T follicular helper cell (primary cell): ENCODE measurements at regions not wholly inside any gene's neighbourhood (a gene's known extent, or its start where the extent isn't known, plus 50 kb on each side); places are given as distances from the start of the nearest gene placed in this dataset.

Source experiments
- DNase-seq: peaks from one replicate; pipeline ENCODE4 v3.0.0-alpha.2; 2020; ENCODE audit warnings: low read depth

DNA sequence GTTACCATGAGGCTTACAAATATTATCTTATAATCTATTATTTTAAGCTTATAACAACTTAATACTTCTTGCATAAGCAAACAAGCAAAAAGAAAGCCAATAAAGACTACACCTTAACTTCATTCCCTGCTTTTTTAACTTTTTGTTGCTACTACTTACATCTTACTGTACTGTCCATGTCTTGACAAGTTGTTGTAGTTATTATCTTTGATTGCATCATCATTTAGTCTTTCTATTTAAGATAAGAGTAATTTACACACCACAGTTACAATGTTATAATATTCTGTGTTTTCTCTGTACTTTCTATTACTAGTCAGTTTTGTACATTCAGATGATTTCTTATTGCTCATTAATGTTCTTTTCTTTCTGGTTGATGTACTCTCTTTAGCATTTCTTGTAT is 346.6 kb downstream of the SMARCA1 start:
- no peak for DNase-seq

DNA sequence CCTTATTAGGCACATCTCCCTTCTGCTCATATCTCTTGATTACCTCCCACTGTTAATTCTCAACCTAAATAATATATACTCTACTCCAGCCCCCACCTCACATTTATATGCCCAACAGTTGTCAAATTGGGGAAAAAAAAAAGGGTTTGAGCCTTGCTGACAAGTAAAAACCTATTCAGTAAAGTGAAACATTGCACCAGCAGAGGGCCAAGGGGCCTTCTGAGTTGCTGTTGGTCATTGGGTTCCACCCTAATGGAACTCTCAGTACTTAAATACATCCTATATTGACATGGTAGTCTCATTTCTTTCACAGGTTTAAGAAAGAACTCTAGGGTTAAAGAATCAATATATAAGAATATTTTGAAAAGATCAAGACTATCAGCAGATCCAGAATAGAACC is 362.2 kb downstream of the SMARCA1 start:
- DNase-seq: no peak

DNA sequence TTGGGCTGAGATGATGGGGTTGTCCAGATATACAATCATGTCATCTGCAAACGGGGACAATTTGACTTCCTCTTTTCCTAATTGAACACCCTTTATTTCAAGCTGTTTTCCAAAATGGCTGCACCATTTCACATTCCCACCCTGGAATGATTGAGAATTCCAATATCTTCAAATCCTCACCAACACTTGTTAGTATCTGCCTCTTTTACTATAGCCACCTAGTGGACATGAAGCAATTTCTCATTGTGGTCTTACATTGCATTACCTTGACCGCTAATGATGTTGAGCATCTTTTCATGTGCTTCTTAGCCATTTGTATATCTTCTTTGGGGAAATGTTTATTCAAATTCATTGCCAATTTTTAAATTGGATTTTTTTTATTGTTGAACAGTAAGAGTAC is 364.8 kb downstream of the SMARCA1 start:
- no peak for DNase-seq

DNA sequence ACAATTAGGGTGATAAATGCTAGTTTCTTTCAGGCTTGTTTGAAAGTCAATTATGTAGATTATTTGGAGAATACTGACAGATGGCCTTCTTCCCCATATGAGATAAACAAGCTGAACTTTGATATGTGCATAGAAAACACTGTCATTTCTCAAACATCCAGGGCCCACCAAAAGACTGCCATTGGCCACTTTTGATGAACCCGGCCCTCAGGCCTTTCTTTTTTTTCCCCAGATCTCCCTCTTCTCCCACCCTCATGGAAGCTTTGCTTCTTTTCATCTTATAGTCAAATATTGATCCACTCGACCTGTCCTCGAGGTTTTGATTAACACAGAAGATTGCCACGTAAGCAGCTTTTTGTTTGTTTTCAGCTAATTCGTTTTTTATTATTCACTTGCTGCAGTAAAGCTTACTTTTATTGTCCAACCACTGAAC is 377.4 kb downstream of the SMARCA1 start:
- DNase-seq: no peak

DNA sequence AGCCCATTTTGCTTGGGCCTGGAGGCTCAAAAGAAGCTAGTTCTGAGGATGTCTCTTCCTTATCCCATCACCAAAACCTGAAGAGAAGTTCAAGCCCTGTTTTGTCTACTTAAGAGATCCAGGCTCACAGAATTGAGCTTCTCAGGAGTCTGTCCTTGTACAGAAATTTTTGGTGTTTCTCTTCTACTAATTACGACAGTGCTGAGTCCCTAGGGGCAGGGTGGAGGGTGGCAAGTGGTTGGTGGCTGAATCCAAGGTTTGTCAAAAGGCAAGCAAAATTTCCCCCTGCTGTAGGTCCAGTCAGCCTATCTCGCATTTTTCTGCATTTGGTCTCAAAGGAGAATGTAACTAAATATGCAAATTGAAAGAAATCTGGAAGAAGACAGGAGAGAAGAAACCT is 377.9 kb downstream of the SMARCA1 start:
- DNase-seq: no peak

DNA sequence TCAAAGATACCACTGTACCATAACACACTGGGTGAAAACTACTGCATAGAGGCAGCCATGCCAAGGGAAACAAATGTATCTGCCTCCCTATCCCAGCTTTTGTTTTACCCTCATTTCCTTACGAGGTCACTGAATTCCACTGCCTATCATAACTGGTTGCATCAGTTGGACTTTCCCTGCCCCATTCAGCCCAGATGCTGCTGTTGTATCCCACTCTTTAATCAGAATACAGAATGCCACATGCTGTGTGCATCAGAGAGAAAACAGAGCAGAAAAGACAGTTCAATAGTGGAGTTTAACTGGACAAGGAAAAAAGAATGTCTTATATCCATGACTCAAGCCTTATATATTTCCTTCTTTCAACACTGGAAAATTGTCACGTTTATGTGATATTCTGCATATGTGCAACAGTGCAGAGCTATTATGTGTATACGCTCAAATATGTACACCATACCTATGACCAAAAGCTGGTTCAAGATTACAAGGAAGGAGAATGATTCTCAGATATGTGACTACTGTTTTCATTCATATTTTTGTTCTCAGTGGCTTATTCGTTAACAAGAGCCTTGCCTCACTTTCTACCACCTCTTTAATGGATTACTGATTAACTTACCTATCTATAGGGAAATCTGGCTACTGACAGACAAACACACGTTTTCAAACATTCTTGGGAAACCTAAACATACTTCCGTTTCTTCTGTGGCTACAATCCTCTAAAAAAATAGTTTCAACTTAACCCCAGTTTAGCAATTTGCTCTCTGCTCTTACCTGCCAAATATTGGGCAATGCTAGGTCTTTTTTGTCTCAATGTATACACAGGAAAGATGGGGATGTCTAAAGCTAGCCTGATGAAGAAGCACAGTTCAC is 378.9 kb downstream of the SMARCA1 start:
- DNase-seq: no peak

DNA sequence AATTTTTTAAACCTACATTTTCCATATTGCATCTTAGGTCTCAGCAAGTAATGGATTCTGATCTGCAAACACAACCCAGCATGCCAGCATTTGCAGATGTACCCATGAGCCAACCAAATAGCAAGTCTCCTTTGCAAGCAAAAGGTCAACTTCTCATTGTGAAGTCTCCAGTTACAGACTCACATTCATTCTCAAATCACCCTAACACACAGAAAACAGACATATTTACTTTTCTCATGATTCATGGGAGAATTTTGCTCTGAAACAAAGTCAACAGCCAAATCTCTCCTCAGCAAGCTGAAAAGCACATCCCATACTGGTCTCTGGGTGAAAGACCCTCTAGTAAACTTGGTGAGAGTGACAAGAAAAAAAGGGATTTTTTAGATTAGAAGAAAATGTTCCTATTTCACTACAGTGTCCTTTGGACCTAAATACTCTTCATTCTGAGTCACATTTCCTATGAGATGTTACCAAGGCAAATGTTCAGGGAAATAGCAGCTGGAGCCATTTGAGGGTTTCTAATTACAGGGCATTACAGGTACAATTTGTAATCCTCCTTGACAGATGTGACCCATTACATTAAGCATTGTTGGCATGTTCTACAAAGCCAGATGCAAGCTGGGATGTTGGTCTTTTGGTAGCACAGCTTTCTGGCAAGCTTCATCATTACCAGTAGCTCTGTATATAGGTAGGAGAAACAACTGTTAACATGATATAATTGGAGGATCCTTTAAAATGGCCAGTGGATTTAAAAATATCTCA is 383.3 kb downstream of the SMARCA1 start:
- DNase-seq: no peak

DNA sequence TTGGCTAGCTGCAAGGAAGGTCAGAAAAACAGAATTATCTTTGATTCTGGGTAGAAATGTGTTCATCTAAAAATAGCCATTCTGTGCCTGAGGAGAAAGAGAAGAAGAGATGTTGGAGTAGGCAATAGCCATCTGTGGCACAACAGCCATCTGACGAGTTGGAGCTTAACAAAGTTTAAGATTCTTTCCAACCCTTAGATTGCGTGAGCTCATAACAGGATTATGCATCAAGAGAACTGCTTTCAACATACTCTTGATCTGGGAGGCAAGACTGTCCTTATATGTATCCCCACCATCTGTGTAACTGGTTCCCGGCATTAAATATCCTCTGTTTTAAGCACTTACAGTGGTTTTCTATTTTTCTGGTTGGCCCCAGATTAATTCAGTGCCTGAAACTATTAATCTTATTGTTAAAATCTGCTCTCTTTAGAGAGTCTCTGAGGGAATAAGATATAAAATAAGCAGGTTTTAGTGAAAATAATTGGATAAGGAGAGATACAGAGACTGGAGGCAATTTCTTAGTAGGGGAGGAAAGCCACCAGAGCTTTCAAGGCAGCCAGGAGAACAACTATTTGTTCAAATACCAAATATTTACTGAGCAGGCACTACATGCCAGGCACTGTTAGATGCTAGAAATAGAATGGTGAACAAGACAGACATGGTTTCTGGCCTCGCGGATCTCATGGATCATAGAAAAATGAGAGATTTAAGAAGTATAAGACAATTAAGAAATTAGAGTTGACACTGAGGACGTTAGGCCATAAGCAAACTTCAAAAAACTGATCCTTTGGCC is 398.0 kb downstream of the SMARCA1 start:
- no peak for DNase-seq

DNA sequence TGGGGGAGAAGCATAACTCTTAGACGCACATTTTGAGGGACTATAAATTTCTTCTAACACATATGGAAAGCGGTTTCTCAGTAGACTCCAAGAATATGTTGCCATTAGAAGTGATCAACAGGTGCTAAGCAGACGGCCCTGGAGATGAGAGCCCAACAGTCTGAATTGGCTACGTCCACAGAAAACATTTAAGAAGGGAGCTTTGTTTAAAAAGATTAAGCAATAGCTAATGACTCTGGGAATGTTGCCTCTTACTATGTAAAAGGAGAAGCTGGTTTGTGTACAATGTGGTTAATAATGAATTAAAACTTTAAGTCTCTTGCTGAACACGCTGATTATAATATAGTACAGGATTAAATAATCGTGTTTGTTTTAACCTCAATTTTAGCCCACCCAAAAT is 399.5 kb downstream of the SMARCA1 start:
- no peak for DNase-seq

DNA sequence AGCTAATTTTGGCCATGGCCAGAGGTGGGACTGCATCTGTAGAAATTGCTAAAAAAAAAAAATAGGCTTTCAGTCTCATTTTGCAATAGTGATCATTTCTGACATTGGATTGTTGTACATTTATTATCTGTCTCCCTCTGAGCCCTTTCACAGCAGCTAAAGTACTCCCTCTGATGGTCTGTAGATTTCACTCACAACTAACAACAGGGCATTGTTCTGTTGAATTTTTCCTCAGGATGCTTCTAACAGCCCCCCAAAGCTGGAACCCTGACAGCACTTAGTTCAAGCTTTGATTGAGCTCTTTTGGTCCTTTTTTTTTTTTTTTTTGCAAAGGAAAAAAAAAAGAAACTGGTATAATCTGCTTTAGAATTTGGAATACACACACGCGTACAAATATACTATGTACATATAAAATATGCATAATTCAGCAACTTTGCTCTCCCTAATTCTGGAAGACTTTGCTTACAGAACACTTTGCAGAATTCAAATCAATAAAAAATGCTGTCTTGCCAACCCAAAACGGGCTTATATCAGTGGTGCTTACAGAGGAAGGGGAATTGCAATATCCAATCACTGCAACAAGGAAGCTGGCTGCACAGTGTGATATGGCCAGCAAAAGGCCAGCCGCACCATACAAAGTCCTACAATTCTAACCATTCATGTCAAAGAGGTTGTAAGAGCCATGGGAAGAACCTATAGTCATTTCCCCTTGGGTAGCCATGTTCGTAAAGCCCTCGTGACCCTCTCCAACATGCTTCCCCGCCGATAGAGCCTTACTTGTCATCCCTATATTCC is 406.4 kb downstream of the SMARCA1 start:
- DNase-seq: no peak

DNA sequence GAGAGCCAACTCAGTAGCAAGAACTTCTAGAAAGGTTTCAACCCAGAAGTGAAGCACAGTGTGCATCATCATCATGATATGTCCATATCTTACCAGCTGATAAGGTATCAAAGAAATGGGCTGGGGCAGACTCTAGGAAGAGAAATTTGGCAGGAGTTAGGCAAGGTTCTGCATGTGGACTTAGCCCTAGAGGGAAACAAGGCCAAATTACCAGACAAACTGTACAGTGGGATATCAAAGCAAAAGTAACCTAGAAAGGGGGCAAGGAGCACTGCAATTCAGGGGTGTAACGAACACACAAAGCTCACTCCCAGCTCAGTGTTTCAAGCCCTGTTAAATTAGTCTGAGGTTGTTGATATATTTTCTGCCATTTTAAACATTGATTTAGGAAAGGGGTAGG is 407.4 kb downstream of the SMARCA1 start:
- no peak for DNase-seq

DNA sequence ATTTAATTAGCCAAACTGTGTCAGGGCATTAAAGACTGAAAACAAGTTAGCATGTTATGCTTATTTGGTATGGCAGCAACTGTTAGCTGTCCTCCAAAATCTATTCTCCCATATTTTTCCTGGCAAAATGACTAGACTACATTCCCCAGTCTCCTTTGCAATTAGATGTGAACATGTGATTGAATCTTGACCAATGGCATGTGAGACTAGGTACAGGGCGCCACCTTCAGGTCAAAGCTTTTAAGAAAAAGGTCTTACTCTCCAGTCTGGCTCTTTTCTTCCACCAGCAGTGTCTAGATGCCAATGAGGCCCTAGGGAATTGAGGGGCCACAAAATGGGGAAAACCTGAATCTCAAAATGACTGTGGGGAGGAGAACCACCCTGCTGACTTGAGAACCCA is 408.2 kb downstream of the SMARCA1 start:
- no peak for DNase-seq

DNA sequence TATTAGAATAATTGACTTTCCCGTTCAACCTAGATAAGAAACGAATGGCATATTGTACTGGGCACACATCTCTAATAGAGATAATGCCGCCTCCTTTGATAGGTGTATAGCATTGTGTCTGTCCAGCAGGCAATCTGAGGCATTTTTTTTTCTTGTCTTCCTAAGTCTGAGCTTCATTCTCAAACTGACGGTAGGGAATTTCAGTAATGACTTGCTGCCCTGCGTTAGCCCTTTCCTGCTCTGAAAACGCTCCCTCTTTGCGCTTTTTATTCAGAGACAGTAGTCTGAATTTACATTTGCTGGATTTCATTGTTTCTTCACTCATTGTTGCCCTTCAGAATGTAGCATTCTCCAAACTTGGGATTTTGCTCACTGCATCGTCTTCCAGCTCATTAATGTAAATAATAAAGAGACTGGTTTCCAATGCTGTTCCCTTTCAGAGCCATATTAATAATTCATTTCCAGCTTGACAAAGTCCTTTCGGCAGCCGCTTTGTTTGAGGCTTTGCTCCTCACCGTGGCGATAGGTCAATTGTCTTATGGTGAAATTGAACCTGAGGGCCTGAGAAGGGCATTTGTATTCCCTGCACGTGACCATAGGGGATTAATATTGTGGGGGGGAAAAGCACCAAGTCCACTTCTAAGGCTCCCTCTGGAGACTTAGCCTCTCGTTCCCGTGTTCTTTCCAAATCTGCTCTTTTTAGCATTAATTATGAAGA is 412.1 kb downstream of the SMARCA1 start:
- DNase-seq: no peak

DNA sequence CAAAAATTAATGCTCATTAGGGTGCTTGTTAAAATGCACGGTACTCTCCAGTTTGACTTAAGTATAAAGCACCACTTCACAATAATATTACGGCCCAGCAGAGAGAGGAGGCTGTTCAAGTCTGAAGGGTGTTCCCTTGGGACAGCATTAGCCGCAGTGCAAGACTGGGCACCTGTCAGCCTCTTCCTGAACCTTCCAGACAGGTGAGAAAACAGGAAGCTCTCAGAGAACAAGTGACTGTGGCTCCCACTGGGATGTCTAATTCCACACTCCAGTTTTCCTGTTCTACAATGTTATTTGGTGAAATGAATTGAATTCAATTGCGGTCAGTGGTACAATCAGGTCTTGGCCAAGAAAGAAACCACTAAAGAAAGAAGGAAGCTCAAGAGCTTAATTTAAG is 414.4 kb downstream of the SMARCA1 start:
- no peak for DNase-seq

DNA sequence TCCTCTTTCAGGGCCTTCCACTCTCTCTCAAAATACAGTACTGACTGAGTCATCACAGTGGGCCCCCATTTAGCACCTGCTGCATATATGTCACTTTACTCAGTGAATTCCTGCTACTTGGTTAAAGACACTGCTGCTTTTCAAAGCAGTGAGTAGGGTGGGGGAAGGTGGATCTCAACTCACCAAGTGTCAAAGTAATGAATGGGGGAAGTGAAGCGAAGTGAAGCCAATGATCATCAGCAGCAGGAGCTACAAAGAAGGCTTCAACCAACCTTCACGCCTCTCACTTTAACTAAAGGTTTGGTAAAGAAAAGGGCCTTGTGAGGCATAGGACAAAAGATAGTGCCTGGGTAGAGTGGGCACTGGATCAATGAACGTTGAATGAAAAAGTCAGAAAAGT is 424.1 kb downstream of the SMARCA1 start:
- DNase-seq: no peak

DNA sequence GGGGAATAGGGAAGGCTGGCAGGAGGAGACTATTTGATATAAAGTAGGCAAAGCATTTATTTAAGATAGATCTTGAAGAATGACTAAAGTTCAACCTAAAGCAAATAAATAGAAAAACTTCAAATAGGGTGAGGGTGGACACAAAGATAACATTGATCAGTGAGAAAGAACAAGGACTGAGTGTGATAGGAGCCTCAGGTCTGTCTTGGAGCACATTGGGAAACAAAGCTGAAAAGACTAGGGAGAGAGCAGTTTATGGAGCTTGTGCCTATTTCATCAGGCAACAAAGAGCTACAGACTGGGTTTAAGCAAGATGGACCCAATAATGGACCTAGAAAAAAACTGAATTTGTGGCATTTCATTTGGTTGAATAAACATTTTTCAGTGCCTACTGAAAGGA is 425.6 kb downstream of the SMARCA1 start:
- no peak for DNase-seq

DNA sequence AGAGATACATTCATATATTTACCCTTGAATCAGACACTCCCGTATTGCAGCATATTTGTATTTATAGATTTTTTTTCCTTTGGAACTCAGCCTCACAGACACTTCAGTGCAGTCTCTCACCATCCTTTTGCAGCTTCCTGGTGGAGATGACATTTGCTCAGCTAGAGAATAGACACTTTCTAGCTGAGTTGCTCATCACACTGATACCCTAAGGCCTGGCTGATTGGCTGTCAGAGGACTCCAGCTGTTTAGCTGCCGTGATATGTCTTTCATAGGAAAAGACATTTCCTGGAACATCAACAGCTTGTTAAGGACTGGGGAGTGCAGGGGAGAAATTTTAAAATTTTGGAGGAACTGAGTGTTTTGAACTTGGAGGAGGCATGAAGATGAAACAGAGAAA is 429.6 kb downstream of the SMARCA1 start:
- no peak for DNase-seq

DNA sequence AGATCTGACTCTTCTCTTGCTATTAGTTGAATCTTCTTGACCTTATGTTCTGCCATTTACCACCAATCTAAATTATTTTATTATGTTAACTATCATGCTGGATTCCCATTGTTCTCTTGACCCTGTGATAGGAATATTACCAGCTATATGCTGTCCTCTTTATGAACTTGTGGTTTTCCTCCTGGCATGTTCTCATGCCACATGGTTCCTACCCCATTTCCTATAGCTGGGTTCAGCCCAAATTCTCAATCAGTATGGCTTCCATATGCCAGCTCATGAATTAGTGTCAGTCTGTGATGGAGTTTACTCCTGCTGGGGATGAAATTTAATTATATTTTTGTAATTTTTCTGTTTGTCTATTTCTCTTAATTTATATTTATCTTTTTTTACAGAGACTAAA is 430.5 kb downstream of the SMARCA1 start:
- no peak for DNase-seq

DNA sequence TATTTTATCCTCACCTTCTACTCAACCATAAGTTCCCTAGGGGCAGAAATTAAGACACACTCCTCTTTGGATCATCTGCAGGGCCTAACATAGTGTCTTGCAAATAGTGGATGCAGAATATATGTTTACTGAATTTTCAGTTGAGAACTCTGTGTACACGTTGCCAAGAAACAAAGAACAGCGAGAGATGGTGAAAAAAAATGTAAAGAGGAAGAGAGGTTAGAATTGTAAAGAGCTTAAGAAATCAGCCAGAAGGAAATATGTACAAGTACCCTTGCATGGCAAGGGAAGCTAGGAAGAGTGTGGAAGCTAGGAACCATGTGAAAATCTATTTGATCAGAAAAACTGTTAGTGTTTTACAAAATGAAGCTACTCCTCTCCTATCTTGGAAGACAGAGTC is 431.0 kb downstream of the SMARCA1 start:
- DNase-seq: no peak

DNA sequence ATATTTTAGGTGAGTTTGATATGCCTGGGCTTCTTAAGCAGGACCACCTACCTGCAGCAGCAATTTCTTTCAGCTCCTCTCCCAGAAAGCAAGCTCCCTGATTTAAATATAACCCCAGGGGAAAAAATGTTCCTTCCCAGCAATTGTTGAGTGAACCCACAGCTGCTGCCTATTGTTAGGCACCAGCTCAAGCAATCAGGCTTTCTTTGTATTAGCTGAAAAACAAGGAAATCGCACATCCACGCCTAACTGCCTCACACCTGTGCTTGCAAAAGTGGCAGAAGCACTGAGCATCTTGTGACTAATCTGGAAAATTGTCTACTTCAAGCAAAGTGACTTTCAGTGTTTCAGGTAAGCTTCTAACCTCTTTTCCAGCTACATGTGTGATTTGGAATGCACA is 432.2 kb downstream of the SMARCA1 start:
- DNase-seq: no peak

DNA sequence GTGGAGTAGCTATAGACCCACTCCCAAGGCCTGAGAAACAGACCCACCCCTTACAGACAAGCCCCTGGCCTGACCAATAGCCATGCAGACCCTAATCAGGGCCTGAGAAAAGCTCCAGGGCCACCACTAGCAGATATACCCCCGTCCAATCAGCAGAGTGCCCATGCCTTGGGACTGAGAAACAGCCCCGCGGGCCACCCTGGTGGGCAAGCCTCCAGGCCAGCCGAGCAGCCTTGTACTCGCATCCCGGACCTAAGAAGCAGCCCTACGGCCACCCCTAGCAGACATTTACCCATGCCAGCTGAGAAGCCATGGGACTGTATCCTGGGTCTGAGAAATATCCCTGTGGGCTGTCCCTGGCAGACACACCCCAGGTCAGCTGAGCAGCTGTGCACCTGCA is 436.5 kb downstream of the SMARCA1 start:
- no peak for DNase-seq
